Uterus (tissue), 2 donors: ENCODE measurements at regions not wholly inside any gene's neighbourhood (a gene's known extent, or its start where the extent isn't known, plus 50 kb on each side); places are given as distances from the start of the nearest gene placed in this dataset.

ENCODE experiments used
- CTCF ChIP-seq, 4 experiments: fragments of 200-600 bp in 2 of 4; fragments of 450-650 bp in 2 of 4; sonication (generic) in 2 of 4; IDR thresholded peaks; one replicate each; pipeline ENCODE4 v1.5.1; 2016 to 2019; ENCODE audit warnings: antibody characterized with exemption in 4 of 4, mild to moderate bottlenecking in 2 of 4, moderate library complexity in 1 of 4
- POLR2A ChIP-seq, 2 donors: fragments of 450-650 bp; IDR thresholded peaks; one replicate each; pipeline ENCODE4 v1.6.1; 2016; ENCODE audit warnings: antibody characterized with exemption in 2 of 2, mild to moderate bottlenecking in 1 of 2, moderate library complexity in 1 of 2

GRCh38 chr4:35534962-35535361, 709.4 kb downstream of the ARAP2 start:
- no peak for TF ChIP-seq CTCF (IDR thresholded peaks at IDR 0.05)
- no peak for TF ChIP-seq POLR2A (IDR thresholded peaks at IDR 0.05)
